ENCODE measurements at regions not wholly inside any gene's neighbourhood (a gene's known extent, or its start where the extent isn't known, plus 50 kb on each side); places are given as distances from the start of the nearest gene placed in this dataset.
"Not testable (repeated sequence)": the region's sequence is repeated elsewhere in the genome, so short reads cannot be mapped to it uniquely, and the experiment has no call there.

DNA sequence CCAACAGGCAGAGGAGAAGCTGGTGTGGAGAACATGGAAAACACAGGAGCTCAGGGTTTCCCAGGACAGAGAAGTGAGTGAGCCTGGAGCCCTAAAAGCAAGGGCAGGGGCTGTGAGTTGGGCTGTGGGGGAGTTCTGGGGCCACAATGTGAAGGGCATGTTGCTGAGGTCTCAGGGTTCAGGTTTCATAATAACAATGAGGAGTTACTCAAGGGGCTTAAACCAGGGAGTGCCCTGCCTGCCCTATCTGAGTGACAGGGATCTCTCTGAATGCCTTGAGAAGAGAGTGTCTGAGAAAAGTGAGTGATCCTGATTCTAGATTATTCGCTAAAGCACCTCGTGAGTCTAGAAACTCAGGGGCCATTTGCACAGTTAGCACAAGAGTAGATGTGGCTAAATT, 129.6 kb downstream of the VPREB1 start:
- no peak for DNase-seq

DNA sequence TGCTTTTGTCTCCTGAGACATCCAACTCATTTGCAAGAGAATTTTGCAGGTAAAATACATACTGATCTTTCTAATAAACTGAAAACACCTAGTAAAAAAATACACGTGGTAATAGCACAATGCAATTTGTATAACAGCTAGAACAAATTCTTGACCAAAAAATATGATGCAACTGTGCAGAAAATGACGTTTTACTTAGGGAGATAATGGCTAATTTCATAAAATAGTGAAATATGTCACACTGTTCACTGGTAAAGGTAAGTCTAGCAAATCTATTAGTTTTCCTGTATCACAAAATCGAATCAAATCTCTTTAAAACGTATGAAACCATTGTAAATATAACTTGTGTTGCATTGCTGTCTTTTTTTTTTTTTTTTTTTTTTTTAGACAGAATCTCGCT, 130.0 kb downstream of the VPREB1 start:
- DNase-seq: no peak

DNA sequence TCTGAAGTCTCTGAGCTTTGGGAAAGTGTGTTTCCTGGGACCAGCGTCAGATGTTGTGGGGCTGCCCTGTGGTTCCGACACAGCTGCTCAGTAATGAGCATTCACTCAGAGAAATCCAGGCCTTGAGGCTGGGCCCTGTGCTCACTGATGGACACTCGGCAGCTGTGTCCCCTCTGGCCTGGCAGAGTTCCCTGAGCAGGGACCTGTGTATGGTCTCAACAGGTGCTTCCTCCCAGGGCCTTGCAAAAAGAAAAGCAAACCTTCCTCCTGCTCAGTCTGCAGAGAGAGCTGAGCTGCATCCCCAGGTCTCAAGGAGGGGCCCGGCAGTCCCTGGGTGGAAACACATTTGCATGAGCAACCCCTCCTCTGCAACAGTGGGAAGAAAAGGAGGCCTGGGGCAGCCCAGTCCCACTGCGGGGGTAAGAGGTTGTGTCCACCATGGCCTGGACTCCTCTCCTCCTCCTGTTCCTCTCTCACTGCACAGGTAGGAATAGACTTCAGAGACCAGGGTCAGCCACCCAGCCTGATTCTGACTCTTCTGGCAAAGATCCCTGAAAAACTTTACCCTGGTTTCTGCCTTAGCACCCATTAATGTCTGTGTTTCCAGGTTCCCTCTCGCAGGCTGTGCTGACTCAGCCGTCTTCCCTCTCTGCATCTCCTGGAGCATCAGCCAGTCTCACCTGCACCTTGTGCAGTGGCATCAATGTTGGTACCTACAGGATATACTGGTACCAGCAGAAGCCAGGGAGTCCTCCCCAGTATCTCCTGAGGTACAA, 131.2 kb downstream of the VPREB1 start:
- no peak for DNase-seq

DNA sequence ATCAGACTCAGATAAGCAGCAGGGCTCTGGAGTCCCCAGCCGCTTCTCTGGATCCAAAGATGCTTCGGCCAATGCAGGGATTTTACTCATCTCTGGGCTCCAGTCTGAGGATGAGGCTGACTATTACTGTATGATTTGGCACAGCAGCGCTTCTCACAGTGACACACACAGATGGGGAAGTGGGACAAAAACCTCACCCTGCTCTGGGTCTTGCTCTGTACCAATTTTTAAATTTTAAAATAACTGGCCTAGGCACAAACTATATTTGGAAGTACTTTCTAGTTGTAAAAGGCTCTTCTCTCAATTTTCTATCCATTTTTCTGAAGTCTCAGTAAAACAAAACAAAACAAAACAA, 131.7 kb downstream of the VPREB1 start:
- no peak for DNase-seq

DNA sequence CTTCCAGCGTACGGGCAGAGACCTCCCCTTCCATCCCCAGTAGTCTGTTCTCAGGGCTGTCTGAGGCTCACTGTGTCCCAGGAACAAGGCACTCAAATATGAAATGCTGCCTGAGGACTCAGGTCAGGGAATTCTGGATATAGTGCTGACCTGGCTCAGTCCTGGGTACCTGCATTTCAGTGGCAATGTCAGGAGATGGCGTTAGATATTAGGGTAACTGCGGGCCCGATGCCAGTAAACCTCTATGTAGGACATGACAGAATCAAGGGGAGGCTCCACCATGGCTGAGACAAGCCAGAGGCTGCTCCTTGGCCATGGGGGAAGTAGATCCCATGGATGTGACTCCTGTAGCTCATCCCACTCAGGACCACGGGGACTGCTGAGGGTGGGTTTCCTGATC, 131.7 kb downstream of the ZNF280B start:
- DNase-seq: not testable (repeated sequence)

DNA sequence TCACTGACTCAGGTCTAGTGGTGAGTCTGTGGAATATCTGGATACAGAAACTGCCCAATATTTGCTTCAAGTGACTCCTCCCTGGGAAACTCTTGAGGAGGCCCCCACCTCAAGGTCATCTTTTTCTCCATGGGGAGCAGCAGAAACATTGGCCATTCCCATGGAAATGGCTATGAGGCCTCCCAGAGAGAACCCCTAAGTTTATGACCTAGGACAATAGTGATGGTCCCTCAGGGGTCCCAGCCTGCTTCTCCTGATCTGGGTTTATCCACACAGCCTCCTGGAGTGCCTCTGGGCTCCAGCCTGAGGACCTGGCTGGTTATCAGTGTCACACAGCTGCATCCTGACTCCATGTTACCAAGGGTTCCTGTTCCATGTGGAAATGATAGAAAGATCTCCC, 131.2 kb downstream of the ZNF280B start:
- no peak for DNase-seq

DNA sequence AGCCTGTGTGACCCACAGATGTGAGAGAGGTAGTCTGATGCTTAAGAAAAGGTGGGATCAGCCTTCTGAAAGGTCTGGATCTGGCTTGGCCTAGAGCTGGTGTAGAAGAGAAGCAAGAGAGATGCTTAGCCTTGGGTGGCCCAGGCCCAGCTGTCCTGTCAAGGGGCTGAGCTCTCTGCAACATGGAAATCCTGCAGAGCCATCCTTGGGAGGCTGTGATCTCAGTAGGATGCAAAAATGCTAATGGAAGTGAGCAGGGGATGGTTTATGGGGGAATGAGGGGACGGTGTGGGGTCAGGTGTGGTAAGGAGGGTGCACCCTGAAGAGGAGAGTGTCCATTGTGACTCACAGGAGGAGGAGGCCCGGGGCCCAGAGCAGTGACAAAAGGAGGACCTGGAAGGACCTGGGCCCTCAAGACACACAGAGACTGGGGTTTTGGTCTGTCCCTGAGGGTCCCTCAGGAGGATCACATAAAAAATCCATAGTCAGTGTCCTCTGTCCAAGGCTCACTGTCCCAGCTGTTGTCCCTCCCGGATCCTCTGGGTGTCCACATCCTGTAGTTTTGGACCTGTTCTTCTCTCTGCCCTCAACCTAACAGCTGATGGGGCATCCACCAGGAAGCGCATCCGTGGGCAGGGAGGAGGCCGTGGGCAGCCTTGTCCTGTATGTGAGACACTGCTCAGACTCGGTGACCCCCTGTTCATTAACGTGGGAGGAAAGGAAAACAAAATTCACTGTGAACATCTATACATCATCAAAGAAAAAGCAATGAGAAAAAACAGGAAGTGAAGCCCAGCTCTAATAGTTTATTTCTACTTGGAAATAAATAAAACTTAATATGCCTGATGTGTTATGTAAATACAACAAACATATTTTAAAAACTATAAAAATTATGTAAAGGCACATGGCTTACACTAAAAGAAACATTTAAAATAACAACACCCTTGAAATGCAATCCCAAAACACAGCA, 129.8 kb downstream of the ZNF280B start:
- no peak for DNase-seq

DNA sequence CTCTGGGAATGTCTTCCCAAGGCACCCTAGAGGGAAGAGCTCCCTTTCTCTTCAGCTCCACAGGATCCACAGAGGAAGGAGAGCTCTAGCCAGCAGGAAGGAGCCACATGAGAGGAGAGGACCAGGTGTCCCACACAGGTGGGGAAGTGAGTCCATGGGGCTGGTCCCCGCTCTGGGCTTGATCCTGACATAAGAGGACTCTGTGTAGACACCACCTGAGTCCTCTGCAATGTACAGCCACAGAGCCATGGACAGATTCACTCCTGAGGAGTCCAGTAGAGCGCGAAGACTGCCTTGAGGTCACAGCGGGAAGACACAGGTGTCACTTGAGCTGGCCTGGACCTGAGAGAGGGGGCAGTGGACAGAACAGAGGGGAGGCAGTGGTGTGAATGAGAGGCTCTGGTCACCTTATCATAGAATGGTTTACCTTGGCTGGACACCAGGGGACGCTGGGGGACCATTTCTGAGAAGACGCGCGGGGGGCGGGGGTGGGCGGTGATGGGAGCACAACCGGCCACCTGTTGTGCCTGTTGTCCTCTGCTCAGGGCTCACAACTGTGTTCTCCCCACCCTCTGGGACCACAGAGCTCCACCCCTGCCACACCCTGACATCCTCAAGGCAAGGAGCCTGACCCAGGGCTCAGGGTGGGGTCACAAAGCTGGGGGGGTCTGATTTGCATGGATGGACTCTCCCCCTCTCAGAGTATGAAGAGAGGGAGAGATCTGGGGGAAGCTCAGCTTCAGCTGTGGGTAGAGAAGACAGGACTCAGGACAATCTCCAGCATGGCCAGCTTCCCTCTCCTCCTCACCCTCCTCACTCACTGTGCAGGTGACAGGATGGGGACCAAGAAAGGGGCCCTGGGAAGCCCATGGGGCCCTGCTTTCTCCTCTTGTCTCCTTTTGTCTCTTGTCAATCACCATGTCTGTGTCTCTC, 128.2 kb downstream of the ZNF280B start:
- DNase-seq: no peak

DNA sequence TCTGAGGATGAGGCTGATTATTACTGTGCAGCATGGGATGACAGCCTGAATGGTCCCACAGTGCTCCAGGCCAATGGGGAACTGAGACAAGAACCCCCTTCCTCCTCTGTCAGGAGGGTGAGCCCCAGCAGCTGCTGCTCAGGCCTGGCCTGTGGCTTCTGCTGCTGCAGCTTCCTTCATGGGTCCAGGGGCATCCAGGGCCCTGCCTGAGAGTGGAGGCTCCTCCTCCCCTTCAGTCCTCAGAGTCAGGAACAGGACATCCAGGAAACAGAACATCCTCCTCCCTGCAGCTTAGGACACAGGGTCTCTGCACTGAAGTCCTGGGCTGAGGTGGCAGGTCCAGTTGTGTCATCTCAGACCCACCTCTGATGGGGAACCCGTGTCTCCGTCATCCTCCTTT, 127.2 kb downstream of the ZNF280B start:
- not testable (repeated sequence) for DNase-seq

DNA sequence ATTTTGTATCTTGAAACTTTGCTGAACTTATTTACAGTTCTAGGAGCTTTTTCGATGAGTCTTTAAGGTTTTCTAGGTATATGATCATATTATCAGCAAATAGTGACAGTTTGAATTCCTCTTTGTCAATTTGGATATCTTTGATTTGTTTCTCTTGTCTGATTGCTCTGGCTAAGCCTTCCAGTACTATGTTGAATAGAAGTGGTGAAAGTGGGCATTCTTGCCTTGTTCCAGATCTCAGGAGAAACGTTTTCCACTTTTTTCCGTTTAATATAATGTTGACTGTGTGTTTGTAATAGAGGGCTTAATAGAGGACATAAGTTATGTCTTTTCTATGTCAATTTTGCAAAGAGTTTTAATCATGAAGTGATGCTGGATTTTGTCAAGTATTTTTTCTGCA, 124.3 kb downstream of the ZNF280B start:
- no peak for DNase-seq

DNA sequence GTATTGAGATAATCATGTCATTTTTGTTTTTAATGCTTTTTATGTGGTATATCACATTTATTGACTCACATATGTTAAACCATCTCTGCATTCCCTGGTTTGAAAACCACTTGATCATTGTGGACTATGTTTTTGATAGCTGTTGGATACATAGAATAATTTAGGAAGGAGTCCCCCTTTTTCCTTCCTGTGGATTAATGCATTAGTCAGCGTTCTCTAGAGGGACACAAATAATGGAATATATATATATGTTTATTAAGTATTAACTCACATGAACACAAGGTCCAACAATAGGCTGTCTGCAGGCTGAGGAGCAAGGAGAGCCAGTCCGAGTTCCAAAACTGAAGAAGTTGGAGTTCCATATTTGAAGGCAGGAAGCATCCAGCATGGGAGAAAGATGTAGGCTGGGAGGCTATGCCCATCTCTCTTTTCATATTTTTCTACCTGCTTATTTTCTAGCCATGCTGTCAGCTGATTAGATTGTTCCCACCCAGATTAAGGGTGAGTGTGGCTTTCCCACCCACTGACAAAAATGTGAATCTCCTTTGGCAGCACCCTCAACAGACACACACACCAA, 123.8 kb downstream of the ZNF280B start:
- no peak for DNase-seq

DNA sequence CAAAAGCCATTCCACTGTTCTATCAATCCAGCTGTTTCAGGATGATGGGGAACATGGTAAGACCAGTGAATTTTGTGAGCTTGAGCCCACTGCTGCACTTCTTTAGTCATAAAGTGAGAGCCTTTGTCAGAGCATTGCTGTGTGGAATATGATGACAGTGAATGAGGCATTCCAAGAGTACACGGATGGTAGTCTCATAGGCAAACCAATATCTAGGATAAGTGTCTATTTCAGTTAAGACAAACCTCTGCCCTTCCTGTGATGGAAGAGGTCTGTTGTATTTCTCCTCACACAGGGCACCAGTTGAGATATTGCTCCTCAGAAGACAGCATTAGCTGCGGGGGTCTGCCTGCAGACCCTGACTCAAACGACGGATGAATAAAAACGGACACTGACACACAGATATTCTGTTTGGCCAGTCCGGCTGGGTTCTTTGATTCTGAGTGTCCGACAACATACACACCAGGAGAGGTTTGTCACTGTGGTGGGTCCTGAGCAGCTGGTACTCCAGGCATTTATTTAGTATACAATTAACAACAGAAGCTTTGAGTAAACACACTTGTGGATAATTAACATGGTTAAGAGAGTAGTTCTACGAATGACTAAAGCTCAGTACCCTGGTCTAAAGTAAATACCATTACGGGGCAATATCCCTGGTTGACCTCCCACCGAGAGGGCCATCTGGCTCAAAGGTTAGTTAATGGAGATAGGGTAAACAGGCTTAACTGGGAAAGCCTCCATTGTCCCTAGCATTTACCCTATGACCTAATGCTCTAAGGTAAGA, 121.7 kb downstream of the ZNF280B start:
- DNase-seq: no peak

DNA sequence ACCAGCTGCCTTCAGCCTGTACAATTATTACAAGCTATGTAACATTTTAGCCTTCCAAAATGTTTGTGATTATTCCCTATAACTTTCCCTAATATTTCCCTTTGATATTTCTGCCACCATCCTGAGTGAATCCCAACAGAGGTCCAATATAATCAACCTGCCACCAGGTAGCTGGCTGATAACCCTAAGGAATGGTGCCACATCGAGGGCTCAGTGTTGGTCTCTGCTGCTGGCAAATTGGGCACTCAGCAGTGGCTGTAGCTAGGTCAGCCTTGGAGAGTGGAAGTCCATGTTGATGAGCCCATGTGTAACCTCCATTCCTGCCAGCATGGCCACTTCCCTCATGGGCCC, 121.2 kb downstream of the ZNF280B start:
- DNase-seq: no peak

DNA sequence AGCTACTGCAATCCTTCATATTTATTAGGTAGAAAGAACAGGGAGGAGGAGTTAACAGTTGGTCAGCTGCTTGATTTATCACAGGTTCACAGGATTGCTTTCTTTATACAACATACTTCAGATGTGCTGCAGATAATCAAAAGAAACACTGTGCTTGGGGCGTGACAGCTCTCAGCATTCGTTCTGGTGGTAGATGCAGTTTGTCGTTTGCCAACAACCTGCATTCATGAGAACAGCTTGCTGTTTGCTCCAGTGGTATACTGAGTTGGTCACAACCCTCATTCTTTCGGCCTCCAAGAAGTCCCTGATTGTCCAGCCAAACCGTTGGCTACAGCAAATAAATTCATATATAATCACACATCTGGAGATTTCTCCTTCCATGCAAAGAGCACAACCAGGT, 120.5 kb downstream of the ZNF280B start:
- no peak for DNase-seq

DNA sequence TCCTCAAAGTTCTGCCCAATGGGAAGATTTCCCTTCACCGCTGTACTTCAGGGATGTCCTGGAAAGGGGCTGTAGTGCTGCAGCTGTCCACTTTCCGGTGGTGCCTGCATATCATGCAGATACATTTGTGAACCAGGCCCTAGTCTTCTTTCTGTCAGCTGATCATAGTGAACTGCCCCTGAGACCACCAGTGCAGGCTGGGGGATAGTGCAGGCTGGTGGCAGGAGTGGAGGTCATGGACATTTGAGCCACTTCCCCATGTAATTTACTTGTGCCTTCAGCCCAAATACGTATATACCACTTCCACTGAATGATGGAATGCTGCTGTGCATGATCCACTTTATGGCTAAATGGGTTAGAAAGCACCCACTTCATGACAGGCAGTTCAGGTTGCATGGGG, 120.0 kb downstream of the ZNF280B start:
- no peak for DNase-seq

DNA sequence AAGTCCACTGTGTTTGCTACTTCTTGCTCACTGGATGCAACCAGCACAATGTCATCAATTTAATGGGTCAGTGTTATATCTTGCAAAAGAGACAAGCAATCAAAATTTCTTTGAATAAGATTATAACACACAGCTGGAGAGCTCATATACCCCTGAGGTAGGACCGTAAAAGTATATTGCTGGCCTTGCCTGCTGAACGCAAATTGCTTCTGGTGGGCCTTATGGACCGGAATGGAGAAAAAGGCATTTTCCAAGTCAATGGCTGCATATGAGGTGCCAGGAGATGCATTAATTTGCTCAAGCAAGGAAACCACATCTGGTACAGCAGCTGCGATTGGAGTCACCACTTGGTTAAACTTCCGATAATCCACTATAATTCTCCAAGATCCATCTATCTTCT, 119.1 kb downstream of the ZNF280B start:
- no peak for DNase-seq

DNA sequence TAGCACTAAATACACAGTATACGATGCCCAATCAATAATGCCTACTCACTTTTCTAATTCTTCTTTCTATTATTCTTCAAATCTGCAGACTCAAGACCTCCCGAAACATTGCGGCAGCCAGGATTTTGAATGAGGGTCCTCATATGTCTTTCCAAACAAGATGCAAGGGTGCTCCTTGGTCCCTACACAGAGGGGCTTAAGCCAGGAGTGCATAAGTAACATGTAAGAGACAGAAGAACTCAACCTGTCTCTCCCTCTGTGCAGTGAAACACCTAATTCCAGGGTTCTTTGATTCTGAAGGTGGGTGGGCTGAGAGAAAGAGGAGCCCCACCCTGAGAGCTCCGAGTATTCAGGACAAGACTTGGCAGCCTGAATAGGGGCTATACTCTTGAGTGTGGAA, 117.6 kb downstream of the ZNF280B start:
- no peak for DNase-seq

DNA sequence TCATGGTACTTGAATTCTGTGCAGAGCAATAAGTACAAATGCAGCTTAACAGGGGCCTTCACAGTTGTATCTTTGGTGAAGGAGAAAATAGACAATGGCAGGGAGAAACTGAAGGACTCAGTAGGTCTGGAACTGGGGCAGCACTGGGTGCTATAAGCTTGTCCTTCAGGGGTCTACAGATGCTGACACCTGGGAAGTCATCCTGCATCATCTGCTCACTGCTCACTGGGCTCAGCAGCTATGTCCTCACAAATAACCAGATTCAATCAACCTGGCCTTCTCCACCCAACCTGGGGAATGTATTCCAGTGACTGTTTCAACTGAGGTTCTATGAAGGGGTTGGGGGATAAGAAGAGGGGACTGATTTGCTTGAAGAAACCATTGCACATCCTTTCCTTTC, 117.0 kb downstream of the ZNF280B start:
- no peak for DNase-seq

DNA sequence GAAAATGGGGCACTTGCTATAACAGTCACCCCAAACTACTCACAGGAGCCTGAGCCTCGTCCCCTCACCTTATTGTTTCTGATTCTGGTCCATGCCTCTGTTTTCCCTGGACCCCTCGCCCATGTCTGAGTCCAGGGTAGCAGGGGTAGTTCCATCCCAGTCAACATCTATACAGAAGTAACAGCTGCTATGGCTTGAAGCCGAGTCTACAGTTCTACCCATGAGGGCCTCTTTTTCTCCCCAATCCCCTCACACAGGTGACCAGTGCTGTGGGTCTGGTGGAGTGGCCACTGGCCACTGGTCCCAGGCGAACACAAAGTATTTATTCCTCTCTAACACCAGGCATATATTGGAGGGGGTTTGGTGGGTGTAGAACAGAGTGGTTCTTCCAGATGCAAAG, 116.4 kb downstream of the ZNF280B start:
- DNase-seq: no peak

DNA sequence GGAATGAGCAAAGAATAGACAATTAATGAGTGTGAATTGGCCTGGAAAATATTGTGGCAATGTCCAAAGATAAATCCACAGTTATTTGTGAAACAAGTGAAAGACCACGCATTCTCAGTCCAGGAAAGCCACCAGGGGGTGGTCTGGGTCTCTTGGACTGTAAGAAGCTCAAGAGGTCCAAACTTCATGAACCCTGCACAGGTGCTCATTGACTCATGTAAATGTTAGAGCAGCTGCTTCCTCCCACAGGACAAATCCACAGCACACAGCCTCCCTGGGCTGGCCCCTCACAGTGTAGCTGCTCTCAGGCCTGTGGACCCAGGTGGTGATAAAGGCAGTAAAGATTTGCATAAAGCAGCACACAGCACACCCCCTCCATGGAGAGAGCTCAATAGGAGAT, 114.0 kb downstream of the ZNF280B start:
- DNase-seq: no peak

DNA sequence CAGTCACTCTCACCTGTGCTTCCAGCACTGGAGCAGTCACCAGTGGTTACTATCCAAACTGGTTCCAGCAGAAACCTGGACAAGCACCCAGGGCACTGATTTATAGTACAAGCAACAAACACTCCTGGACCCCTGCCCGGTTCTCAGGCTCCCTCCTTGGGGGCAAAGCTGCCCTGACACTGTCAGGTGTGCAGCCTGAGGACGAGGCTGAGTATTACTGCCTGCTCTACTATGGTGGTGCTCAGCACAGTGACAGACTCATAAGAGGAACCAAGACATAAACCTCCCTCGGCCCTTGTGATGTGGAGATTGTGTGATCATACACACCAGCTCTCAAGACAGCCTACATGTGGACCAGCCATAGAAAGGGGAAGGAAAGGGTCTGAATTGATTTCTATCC, 113.3 kb downstream of the ZNF280B start:
- DNase-seq: no peak

DNA sequence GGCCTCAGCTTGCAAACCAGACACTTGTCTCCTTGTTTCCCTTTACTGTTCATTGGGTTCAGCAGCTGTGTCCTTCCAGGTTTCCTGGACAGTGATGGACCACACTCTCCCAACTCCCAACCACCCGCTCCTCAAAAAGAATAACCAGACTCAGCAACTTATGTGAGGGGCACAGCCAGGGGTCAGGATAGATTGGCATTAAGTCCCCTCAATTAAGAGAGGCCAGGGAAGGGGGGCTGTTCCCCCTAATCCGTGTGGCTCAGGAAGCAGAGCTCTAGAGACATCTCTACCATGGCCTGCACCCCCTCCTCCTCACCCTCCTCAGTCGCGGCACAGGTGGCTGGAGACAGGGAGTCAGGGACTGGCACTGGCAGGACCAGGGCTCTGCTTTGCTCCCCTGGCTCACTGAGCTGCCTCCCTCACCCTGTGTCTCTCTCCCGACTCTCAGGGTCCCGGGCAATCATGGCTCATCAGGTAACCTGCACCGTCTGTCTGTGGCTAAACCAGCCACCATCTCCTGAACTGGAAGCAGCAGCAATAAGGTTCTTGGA, 111.7 kb downstream of the ZNF280B start:
- DNase-seq: no peak

Data from stimulated activated CD4-positive, alpha-beta T cell treated with anti-CD3 and anti-CD28 coated beads, Interleukin-4, amount 100 ng/mL, for 4 hours (primary cell).